ENCODE measurements at regions not wholly inside any gene's neighbourhood (a gene's known extent, or its start where the extent isn't known, plus 50 kb on each side); places are given as distances from the start of the nearest gene placed in this dataset.

GRCh38 chr2:143948710-143949109 lies 571.2 kb downstream of the ZEB2 start:
- CTCF ChIA-PET (ENCODE audit: low intra/inter-chr PET ratio), result no interaction called here
- no peak for ATAC-seq

More at GRCh38 chr2:143948710-143949109, 571.2 kb downstream of the ZEB2 start:
- no peak overlapping the region for H3K4me2 ChIP-seq (ENCODE audit: insufficient read depth, low read length)
- no peaks in the 10 kb centered on the region for H3K79me2 ChIP-seq (ENCODE audit: control insufficient read depth, insufficient read depth, low read length)
- H3K4me3 ChIP-seq, result no peak overlapping the region
- H4K20me1 ChIP-seq (replicated peaks; ENCODE audit: control insufficient read depth, insufficient read depth, low read length), result no peaks in the 10 kb centered on the region
- H3K36me3 ChIP-seq (ENCODE audit: control insufficient read depth, insufficient read depth, low read length), result no peaks in the 10 kb centered on the region
- POLR2A ChIA-PET, result no interaction called here
- FAIRE-seq (peak; percentile 23), DNase-seq (ENCODE audit: extremely low read depth in 1 of 4, low spot score in 3 of 4) (no peak)
- H3K27me3 ChIP-seq (ENCODE audit: control insufficient read depth in 2 of 2, insufficient read depth in 2 of 2, low read length in 2 of 2), result no peaks in the 10 kb centered on the region
- no peaks in the 10 kb centered on the region for H3K4me1 ChIP-seq (replicated peaks in 1 of 2; ENCODE audit: control insufficient read depth in 2 of 2, insufficient read depth in 2 of 2, low read length in 2 of 2)
- no peak overlapping the region for H3K9ac ChIP-seq (ENCODE audit: insufficient read depth in 1 of 2, low read depth in 2 of 2, low read length in 2 of 2)
- in situ Hi-C loops (cut with MboI) (no loop called here), intact Hi-C loops (cut with micrococcal nuclease) (no loop called here)
- H3K9me3 ChIP-seq (replicated peaks; ENCODE audit: control insufficient read depth, insufficient read depth, low read depth, low read length), result no peaks in the 10 kb centered on the region
- no peak for TF ChIP-seq NR3C1 (CRISPR knock-in tag; IDR thresholded peaks at IDR 0.05)
- no peak for TF ChIP-seq PHF20 (IDR thresholded peaks at IDR 0.05; ENCODE audit: partially characterized antibody)
- no peak for TF ChIP-seq ZFP30 (CRISPR knock-in tag; IDR thresholded peaks at IDR 0.05; ENCODE audit: borderline replicate concordance)
- TF ChIP-seq, protein P1, sequence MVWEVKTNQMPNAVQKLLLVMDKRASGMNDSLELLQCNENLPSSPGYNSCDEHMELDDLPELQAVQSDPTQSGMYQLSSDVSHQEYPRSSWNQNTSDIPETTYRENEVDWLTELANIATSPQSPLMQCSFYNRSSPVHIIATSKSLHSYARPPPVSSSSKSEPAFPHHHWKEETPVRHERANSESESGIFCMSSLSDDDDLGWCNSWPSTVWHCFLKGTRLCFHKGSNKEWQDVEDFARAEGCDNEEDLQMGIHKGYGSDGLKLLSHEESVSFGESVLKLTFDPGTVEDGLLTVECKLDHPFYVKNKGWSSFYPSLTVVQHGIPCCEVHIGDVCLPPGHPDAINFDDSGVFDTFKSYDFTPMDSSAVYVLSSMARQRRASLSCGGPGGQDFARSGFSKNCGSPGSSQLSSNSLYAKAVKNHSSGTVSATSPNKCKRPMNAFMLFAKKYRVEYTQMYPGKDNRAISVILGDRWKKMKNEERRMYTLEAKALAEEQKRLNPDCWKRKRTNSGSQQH (CRISPR knock-in tag; IDR thresholded peaks at IDR 0.05), result no peak
- TF ChIP-seq ZNF584 (CRISPR knock-in tag; IDR thresholded peaks at IDR 0.05; ENCODE audit: low read depth), result no peak
- no peak for TF ChIP-seq ZNF282 (CRISPR knock-in tag; IDR thresholded peaks at IDR 0.05)
- TF ChIP-seq U2AF1 (optimal IDR thresholded peaks at IDR 0.05; ENCODE audit: low read depth, low read length), result no peak
- H3K27ac ChIP-seq (ENCODE audit: extremely low read depth, low read depth, low read length), result no peak overlapping the region
- WGBS (ENCODE audit: insufficient coverage, low coverage, missing lambda C conversion rate), result 54% methylated on average over 2 of the region's 2 CpGs
- no peak overlapping the region for H2AFZ ChIP-seq (ENCODE audit: low read depth, low read length)
- no peaks in the 10 kb centered on the region for H3K9me1 ChIP-seq (ENCODE audit: control insufficient read depth, insufficient read depth, low read length)
- BruUV-seq (replicated peaks), result no TSS peak
